Panc1 (cell line): ENCODE measurements at regions not wholly inside any gene's neighbourhood (a gene's known extent, or its start where the extent isn't known, plus 50 kb on each side); places are given as distances from the start of the nearest gene placed in this dataset.

Experiments used
- ATAC-seq: fragments of 200-7000 bp; cut with Tn5 transposase; 2 replicates; pipeline ENCODE4 v1.9.1; 2020; ENCODE audit warnings: mild to moderate bottlenecking, moderate library complexity
- BruUV-seq: library from RNA; stranded (reverse); fragments of 400-500 nt; replicated peaks from 2 replicates; lab custom pipeline; 2021; lab: Mats Ljungman, UMichigan
- CTCF ChIA-PET: fragments of 300-600 bp; sonication (Branson Sonifier 250); formaldehyde crosslinking; loops from one replicate; lab custom pipeline; 2022; ENCODE audit warnings: antibody characterized with exemption; lab: Charles Lee
- POLR2A ChIA-PET: fragments of 300-600 bp; sonication (Branson Sonifier 250); formaldehyde crosslinking; loops from one replicate; lab custom pipeline; 2022; ENCODE audit warnings: antibody characterized with exemption; lab: Charles Lee
- DNase-seq: peaks from one replicate; pipeline ENCODE4 v3.0.0-alpha.2; 2010; ENCODE audit warnings: low read depth, low spot score
- H3K27ac ChIP-seq: 2 replicates; pipeline ENCODE4 v1.5.1; 2011; ENCODE audit warnings: mild to moderate bottlenecking, low read length, inconsistent platforms
- H3K27me3 ChIP-seq: fragments of 200-500 bp; sonication (Bioruptor generic); 2 replicates; pipeline ENCODE4 v1.6.0; 2014; ENCODE audit warnings: low read length, inconsistent platforms; ENCODE audit not compliant: control insufficient read depth, insufficient read depth
- H3K36me3 ChIP-seq: fragments of 200-500 bp; sonication (Bioruptor generic); 2 replicates; pipeline ENCODE4 v1.5.1; 2014; ENCODE audit warnings: inconsistent platforms, mild to moderate bottlenecking, low read length, moderate library complexity; ENCODE audit not compliant: control insufficient read depth, insufficient read depth
- H3K4me1 ChIP-seq: 2 replicates; pipeline ENCODE4 v1.5.1; 2011; ENCODE audit warnings: inconsistent platforms, mild to moderate bottlenecking, low read length, moderate library complexity; ENCODE audit not compliant: control insufficient read depth, insufficient read depth
- H3K4me3 ChIP-seq, 2 experiments: 2 replicates each; pipeline ENCODE4 v1.5.1; 2011 to 2012; ENCODE audit warnings: low read depth in 2 of 2, low read length in 2 of 2, mild to moderate bottlenecking in 2 of 2, inconsistent platforms in 1 of 2, moderate library complexity in 1 of 2
- H3K9me3 ChIP-seq: fragments of 200-500 bp; sonication (Bioruptor generic); 2 replicates; pipeline ENCODE4 v1.5.1; 2014; ENCODE audit warnings: low read depth, mild to moderate bottlenecking, inconsistent platforms, low read length, moderate library complexity; ENCODE audit not compliant: control insufficient read depth, insufficient read depth
- CTCF ChIP-seq: fragments of 450-650 bp; IDR thresholded peaks from 2 replicates; pipeline ENCODE4 v1.5.1; 2017; ENCODE audit warnings: mild to moderate bottlenecking
- POLR2AphosphoS5 ChIP-seq: IDR thresholded peaks from 2 replicates; pipeline ENCODE4 v1.6.1; 2012; ENCODE audit warnings: mild to moderate bottlenecking, low read depth, low read length, moderate library complexity
- REST ChIP-seq, 2 experiments: IDR thresholded peaks; 2 replicates each; pipeline ENCODE4 v1.6.1; 2011 to 2012; ENCODE audit warnings: low read depth in 2 of 2, control low read depth in 1 of 2, low read length in 1 of 2, mild to moderate bottlenecking in 1 of 2, moderate library complexity in 1 of 2; ENCODE audit not compliant: insufficient read depth in 1 of 2
- SIN3A ChIP-seq: IDR thresholded peaks from 2 replicates; pipeline ENCODE4 v1.6.1; 2012; ENCODE audit warnings: low read depth, mild to moderate bottlenecking, low read length, moderate library complexity, borderline replicate concordance; ENCODE audit not compliant: insufficient read depth
- TCF7L2 ChIP-seq: IDR thresholded peaks from 2 replicates; pipeline ENCODE4 v1.6.1; 2011; ENCODE audit warnings: mild to moderate bottlenecking, low read depth, low read length, inconsistent platforms
- in situ Hi-C: cut with HindIII; loops from 2 replicates; pipeline ENCODE4 v1.10.0; 2016; ENCODE audit warnings: low sequenced_read_pairs, low pct_unique_long_range_greater_than_20kb
- intact Hi-C: fragments of 100-400 bp; cut with micrococcal nuclease; formaldehyde crosslinking; loops from one replicate; pipeline ENCODE4 v1.10.0; 2022; ENCODE audit not compliant: unreplicated experiment

- in situ Hi-C loops (no loop called here), intact Hi-C loops (no loop called here)
- DNase-seq = peak; percentile 41
- peaks cover 15% of the 10 kb centered on the region for H3K9me3 ChIP-seq
- no peaks in the 10 kb centered on the region for H3K36me3 ChIP-seq
- H3K4me3 ChIP-seq = no peak overlapping the region
- ChIA-PET POLR2A (no interaction called here), CTCF (no interaction called here)
- BruUV-seq = no TSS peak
- no peaks in the 10 kb centered on the region for H3K27me3 ChIP-seq
- H3K27ac ChIP-seq = peak overlapping the region; percentile 66
- peaks cover 18% of the 10 kb centered on the region for H3K4me1 ChIP-seq
- ATAC-seq = peak; percentile 86
- TF ChIP-seq POLR2AphosphoS5 (no peak), SIN3A (no peak), CTCF (no peak), REST (IDR thresholded peaks at IDR 0.05; ENCODE audit: insufficient read depth in 1 of 2, low read depth in 2 of 2, low read length in 1 of 2) (no peak), TCF7L2 (no peak)
These were observed 50.3 kb upstream of the ATP13A3 start for GRCh38 chr3:194536871-194537637.
